ENCODE measurements at regions not wholly inside any gene's neighbourhood (a gene's known extent, or its start where the extent isn't known, plus 50 kb on each side); places are given as distances from the start of the nearest gene placed in this dataset.
A peak's percentile ranks its signal among the peaks of the same experiment; 100 is the strongest.
"Not testable (repeated sequence)": the region's sequence is repeated elsewhere in the genome, so short reads cannot be mapped to it uniquely, and the experiment has no call there.

GRCh38 chr9:97176206-97176605 lies 131.3 kb upstream of the CCDC180 start:
- no peak for DNase-seq (ENCODE audit: low spot score)

- not testable (repeated sequence) for DNase-seq (ENCODE audit: low spot score)
Measured at GRCh38 chr9:97168174-97168573, 129.2 kb upstream of the CTSV start.

- DNase-seq (ENCODE audit: low spot score): not testable (repeated sequence)
Measured at GRCh38 chr9:97166496-97167138, 127.7 kb upstream of the CTSV start.

GRCh38 chr9:97160255-97160654 lies 121.3 kb upstream of the CTSV start:
- DNase-seq (ENCODE audit: low spot score): no peak

GRCh38 chr9:97158722-97159121 lies 119.8 kb upstream of the CTSV start:
- not testable (repeated sequence) for DNase-seq (ENCODE audit: low spot score)

- not testable (repeated sequence) for DNase-seq (ENCODE audit: low spot score)
Measured at GRCh38 chr9:97155441-97155840, 116.5 kb upstream of the CTSV start.

- no peak for DNase-seq (ENCODE audit: low spot score)
Measured at GRCh38 chr9:97153967-97154366, 115.0 kb upstream of the CTSV start.

- not testable (repeated sequence) for DNase-seq (ENCODE audit: low spot score)
Measured at GRCh38 chr9:97153160-97153559, 114.2 kb upstream of the CTSV start.

- DNase-seq (ENCODE audit: low spot score): not testable (repeated sequence)
Measured at GRCh38 chr9:97150471-97150870, 111.5 kb upstream of the CTSV start.

GRCh38 chr9:97148428-97148827 lies 109.5 kb upstream of the CTSV start:
- DNase-seq (ENCODE audit: low spot score): not testable (repeated sequence)

GRCh38 chr9:97145680-97146079 lies 106.7 kb upstream of the CTSV start:
- not testable (repeated sequence) for DNase-seq (ENCODE audit: low spot score)

- no peak for DNase-seq (ENCODE audit: low spot score)
Measured at GRCh38 chr9:97140566-97140965, 101.6 kb upstream of the CTSV start.

GRCh38 chr9:97136421-97136820 lies 97.5 kb upstream of the CTSV start:
- DNase-seq (ENCODE audit: low spot score): no peak

GRCh38 chr9:97133966-97134365 lies 95.0 kb upstream of the CTSV start:
- DNase-seq (ENCODE audit: low spot score): not testable (repeated sequence)

GRCh38 chr9:97132865-97133264 lies 93.9 kb upstream of the CTSV start:
- DNase-seq (ENCODE audit: low spot score): no peak

- DNase-seq (ENCODE audit: low spot score): not testable (repeated sequence)
Measured at GRCh38 chr9:97130864-97131263, 91.9 kb upstream of the CTSV start.

- DNase-seq (ENCODE audit: low spot score): not testable (repeated sequence)
Measured at GRCh38 chr9:97130387-97130786, 91.4 kb upstream of the CTSV start.

GRCh38 chr9:97128919-97129318 lies 90.0 kb upstream of the CTSV start:
- no peak for DNase-seq (ENCODE audit: low spot score)

- no peak for DNase-seq (ENCODE audit: low spot score)
Measured at GRCh38 chr9:97124256-97124655, 85.3 kb upstream of the CTSV start.

GRCh38 chr9:97110696-97111095 lies 71.8 kb upstream of the CTSV start:
- DNase-seq (ENCODE audit: low spot score): no peak

GRCh38 chr9:97109194-97109811 lies 70.4 kb upstream of the CTSV start:
- peak; percentile 55 for DNase-seq (ENCODE audit: low spot score)

- not testable (repeated sequence) for DNase-seq (ENCODE audit: low spot score)
Measured at GRCh38 chr9:97105220-97105619, 66.3 kb upstream of the CTSV start.

GRCh38 chr9:97103613-97104383 lies 64.9 kb upstream of the CTSV start:
- not testable (repeated sequence) for DNase-seq (ENCODE audit: low spot score)
